ENCODE measurements at regions not wholly inside any gene's neighbourhood (a gene's known extent, or its start where the extent isn't known, plus 50 kb on each side); places are given as distances from the start of the nearest gene placed in this dataset.

DNA sequence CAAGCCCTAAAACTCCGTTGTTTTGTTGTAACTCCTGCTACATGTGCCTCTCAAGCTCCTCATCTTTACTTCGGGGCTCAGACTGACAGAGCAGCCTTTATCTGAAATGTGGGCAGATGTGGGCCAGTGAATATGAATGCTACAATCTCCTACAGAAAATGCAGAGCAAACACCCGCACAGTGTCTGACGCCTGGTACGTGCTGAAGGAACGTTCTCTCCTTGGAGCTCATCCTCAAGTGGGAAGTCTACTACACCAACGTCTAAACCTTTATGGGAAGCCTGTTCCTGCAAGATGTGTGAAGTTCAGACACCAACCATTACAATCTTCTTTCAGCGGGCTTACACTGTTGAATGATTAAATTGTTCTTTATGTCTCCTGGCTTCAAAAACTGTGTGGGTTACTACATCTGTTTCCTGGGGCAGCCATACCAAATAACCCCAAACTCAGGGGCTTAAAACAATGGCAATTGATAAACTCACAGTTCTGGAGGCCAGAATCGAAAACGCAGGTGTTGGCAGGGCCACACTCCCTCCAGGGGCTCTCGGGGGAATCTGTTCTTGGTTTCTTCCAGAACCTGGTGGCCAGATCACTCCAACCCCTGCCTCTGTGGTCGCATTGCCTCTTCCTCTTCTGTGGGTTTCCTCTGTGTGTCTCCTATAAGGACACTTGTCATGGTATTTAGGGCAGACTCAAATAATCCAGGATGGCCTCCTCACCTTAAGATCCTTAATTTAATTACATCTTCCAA, 179.7 kb upstream of the PLXNC1 start:
- 91% methylated on average over 12 of the region's 12 CpGs for WGBS
- no peak overlapping the region for H3K27ac ChIP-seq
- TF ChIP-seq, protein P1, sequence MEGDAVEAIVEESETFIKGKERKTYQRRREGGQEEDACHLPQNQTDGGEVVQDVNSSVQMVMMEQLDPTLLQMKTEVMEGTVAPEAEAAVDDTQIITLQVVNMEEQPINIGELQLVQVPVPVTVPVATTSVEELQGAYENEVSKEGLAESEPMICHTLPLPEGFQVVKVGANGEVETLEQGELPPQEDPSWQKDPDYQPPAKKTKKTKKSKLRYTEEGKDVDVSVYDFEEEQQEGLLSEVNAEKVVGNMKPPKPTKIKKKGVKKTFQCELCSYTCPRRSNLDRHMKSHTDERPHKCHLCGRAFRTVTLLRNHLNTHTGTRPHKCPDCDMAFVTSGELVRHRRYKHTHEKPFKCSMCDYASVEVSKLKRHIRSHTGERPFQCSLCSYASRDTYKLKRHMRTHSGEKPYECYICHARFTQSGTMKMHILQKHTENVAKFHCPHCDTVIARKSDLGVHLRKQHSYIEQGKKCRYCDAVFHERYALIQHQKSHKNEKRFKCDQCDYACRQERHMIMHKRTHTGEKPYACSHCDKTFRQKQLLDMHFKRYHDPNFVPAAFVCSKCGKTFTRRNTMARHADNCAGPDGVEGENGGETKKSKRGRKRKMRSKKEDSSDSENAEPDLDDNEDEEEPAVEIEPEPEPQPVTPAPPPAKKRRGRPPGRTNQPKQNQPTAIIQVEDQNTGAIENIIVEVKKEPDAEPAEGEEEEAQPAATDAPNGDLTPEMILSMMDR (IDR thresholded peaks at IDR 0.05): no peak
- no peak for TF ChIP-seq POLR2AphosphoS5 (IDR thresholded peaks at IDR 0.05)
- no peak for TF ChIP-seq POLR2A (IDR thresholded peaks at IDR 0.05)
- intact Hi-C loops (cut with DNase I): no loop called here
- DNase-seq (ENCODE audit: low spot score): no peak
- no peaks in the 10 kb centered on the region for H3K4me1 ChIP-seq (replicated peaks)
- no peak overlapping the region for H3K4me3 ChIP-seq
- H3K9me3 ChIP-seq: no peaks in the 10 kb centered on the region
- H3K36me3 ChIP-seq: no peaks in the 10 kb centered on the region
- no peaks in the 10 kb centered on the region for H3K27me3 ChIP-seq (replicated peaks; ENCODE audit: insufficient read depth)

DNA sequence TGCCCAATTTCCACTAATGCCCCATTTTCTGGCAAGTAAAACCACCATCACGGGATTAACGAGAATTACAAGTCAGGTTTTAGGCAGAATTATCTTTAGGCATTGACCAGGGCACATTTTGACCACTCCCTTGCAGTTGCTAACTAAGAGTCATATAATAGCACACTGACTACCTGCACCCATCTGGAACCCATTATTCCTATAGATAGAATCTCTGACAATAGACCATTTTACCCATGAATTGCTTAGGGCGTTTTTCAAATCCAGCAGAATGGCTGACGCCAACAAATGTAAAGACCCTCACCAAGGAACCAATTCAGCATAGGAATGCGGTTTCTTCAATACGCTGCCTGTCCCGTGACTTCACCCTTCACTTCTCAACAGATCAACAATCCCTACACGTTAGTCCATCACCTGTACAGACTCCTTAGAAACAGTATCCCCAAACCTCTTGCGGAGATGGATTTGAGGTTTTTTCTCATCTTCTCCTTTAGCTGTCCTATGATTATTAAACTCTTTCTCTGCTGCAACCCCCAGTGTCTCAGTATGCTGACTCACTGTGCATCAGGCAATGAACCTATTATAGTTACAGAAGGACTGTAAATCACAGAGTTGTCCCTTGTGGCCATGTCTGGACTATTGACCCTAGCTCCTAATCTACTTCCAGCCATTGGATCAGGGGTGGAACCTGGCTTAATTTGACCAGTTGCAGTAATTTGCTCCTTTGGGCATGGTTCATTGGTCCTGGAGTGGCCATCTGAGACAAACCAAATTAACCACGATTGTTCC, 177.3 kb upstream of the PLXNC1 start:
- no peaks in the 10 kb centered on the region for H3K9me3 ChIP-seq
- WGBS: 96% methylated on average over 10 of the region's 10 CpGs
- no peaks in the 10 kb centered on the region for H3K27me3 ChIP-seq (replicated peaks; ENCODE audit: insufficient read depth)
- no peaks in the 10 kb centered on the region for H3K36me3 ChIP-seq
- H3K4me3 ChIP-seq: no peak overlapping the region
- no peak overlapping the region for H3K27ac ChIP-seq
- no peaks in the 10 kb centered on the region for H3K4me1 ChIP-seq (replicated peaks)
- TF ChIP-seq, protein P1 (IDR thresholded peaks at IDR 0.05): no peak
- no peak for TF ChIP-seq POLR2AphosphoS5 (IDR thresholded peaks at IDR 0.05)
- no peak for TF ChIP-seq POLR2A (IDR thresholded peaks at IDR 0.05)
- DNase-seq (ENCODE audit: low spot score): no peak
- intact Hi-C loops (cut with DNase I): loop anchor here (10.0 kb wide), 2 partner anchors 104 to 206 kb away; no protein-coding TSS in a partner anchor

DNA sequence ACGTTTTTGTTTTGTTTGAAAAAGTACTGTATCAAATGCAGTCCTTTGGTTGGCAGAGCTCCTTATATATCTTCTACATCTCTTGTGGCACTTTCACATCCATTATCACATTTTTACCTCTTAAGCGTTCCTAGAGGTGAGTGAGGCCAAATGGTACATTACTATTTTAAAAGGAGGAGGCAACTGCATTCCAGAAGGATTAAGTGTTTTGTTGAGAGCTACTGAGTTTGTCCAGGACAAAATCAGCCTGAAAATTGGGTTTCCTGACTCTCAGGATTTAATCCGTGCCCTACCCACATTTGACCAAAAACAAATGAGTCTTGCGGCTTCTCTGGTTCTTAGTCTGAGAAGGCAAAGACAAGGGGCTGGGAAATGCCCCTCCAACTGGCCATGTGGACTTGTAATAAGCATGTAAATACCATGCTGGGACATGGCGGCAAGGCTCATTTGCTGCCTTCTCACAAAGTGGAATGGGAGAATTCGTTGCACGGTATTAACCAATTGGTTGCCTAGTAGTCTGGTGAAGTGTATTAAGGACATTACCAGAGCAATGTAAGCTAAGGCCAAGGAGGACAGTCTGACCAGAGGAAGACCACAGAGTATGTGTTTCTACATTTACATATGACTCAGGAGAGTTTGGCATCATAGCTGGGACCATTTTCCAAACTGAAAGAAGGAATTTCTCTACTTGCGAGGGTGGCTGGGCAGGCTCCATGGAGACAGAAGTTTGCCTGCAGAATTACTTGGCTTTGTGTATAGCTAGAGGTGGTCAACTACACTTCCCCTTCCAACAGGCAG, 175.8 kb upstream of the PLXNC1 start:
- DNase-seq (ENCODE audit: low spot score): no peak
- 74% methylated on average over 8 of the region's 8 CpGs for WGBS
- intact Hi-C loops (cut with DNase I): loop anchor here (10.0 kb wide), 2 partner anchors 102 to 208 kb away; no protein-coding TSS in a partner anchor

DNA sequence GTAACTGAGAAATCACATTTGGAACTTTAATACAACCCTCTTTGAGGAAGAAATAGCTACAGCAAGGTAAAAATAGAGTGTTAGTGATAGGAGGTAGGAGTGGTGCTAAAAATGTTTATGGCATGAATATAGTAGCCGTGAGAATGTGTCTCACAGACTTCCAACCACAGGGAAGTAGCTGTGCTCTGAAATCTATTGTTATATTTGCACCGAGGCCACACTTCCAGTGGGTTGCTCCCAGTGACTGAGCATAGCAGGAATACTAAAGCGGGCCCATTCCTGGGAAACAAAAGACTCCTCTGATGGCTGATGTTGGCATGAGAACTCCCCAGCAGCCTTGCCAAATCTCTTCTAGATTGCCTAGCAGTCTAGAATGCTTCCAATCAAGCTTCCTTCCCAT, 174.1 kb upstream of the PLXNC1 start:
- DNase-seq (ENCODE audit: low spot score): no peak
- H3K9me3 ChIP-seq: no peaks in the 10 kb centered on the region
- TF ChIP-seq, protein P1 (IDR thresholded peaks at IDR 0.05): no peak
- TF ChIP-seq POLR2AphosphoS5 (IDR thresholded peaks at IDR 0.05) (no peak), POLR2A (IDR thresholded peaks at IDR 0.05) (no peak)
- H3K36me3 ChIP-seq: no peaks in the 10 kb centered on the region
- 93% methylated on average over 3 of the region's 3 CpGs for WGBS
- no peaks in the 10 kb centered on the region for H3K4me1 ChIP-seq (replicated peaks)
- no peak overlapping the region for H3K4me3 ChIP-seq
- intact Hi-C loops (cut with DNase I): loop anchor here (10.0 kb wide), 2 partner anchors 101 to 209 kb away; no protein-coding TSS in a partner anchor
- no peak overlapping the region for H3K27ac ChIP-seq
- H3K27me3 ChIP-seq (replicated peaks; ENCODE audit: insufficient read depth): no peaks in the 10 kb centered on the region

More for the DNA sequence above, 175.8 kb upstream of the PLXNC1 start:
- TF ChIP-seq, protein P1 (IDR thresholded peaks at IDR 0.05): no peak
- TF ChIP-seq POLR2A (IDR thresholded peaks at IDR 0.05): no peak
- no peak for TF ChIP-seq POLR2AphosphoS5 (IDR thresholded peaks at IDR 0.05)
- H3K4me3 ChIP-seq: no peak overlapping the region
- H3K9me3 ChIP-seq: no peaks in the 10 kb centered on the region
- no peaks in the 10 kb centered on the region for H3K36me3 ChIP-seq
- H3K27ac ChIP-seq: no peak overlapping the region
- no peaks in the 10 kb centered on the region for H3K4me1 ChIP-seq (replicated peaks)
- no peaks in the 10 kb centered on the region for H3K27me3 ChIP-seq (replicated peaks; ENCODE audit: insufficient read depth)
